Bone marrow (tissue), 2 donors: ENCODE measurements at regions not wholly inside any gene's neighbourhood (a gene's known extent, or its start where the extent isn't known, plus 50 kb on each side); places are given as distances from the start of the nearest gene placed in this dataset.

Experiments
- DNase-seq, 2 donors: peaks; one replicate each; lab custom pipeline; 2025; lab: John Stamatoyannopoulos, UW

DNA sequence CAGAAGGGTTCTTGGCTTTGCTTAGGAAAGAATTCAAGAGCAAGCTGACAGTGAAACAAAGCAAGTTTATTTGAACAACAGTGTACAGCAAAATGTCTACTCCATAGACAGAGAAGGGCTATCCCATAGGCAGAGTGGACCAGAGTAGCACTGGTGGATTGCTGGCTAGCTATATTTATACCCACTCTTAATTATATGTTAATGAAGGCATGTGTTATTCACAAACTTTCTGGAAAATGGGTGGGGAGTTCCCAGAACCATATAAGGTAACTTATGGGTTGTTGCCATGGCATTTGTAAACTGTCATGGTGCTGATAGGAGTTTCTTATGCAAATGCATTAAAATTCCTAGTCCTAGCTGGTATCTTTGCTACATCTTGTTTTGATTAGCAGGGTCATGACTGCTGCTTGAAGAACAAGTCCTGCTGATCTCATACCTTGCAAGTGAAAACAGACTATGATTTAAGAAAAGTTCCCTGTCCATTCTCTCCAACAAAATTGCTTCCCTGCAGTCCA lies 330.5 kb downstream of the BUD13 start:
- DNase-seq = no peak

DNA sequence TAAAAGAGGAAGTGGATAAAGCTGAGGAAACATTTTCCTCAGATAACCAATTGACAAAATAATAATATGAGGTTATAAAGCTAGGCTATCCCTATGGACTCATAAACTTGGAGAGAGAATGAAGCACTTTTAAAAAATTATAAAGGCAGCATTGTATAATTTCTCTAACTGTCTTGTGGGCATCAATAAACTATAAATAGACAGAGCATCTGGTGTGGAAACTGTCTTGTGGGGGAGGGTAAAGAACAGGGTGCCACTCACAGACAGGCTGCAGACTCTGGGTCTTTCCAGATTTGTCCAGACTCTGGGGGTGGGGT lies 333.5 kb downstream of the BUD13 start:
- no peak for DNase-seq

DNA sequence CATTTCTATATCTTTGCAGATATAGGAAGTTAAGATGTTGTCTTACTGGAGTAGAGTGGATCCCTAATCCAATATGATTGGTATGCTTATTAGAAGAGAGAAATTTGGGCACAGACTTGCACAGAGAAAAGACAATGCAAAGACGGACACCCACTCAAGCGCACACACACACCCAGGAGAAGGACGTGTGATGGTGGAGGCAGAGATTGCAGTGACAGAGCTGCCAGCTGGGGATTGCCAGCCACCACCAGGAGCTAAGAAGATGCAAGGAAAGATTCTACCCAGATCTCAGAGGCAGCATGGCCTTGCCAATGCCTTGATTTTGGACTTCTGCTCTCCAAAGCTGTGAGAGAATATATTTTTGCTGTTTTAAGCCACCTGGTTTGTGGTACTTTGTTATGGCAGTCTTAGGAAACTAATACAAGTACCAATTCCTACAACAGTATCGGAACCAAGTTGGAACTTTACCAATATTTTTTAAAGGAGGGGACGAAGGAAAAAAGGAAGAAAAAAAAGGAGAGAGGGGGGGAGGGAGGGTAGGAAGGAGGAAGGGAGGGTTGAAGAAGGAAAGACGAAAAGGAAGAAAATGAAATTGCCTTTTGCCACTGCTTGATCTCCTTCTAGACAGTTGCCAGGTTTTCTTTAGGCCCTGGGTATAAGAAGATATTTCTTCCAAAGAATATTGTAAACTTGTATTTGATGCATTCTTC lies 334.0 kb downstream of the BUD13 start:
- DNase-seq = no peak

DNA sequence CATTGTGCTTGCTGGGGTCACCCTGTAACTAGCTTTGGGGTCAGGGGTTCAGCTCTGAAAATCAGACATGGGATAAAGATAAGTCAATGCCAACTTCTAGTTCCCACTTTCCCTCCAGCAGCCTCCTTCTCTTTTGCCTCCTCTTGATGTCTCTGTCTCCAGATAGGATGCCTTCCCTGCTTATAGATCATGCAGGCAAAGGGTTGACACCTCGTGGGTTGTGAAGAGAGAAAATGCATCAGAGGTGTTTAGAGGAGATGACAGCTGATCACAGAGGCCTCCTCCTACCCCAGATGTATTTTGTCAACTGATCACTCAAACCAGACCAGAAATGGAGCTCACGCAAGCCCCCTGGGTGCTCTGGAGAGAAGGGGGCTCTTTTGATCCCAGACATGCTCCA lies 337.8 kb downstream of the BUD13 start:
- no peak for DNase-seq

DNA sequence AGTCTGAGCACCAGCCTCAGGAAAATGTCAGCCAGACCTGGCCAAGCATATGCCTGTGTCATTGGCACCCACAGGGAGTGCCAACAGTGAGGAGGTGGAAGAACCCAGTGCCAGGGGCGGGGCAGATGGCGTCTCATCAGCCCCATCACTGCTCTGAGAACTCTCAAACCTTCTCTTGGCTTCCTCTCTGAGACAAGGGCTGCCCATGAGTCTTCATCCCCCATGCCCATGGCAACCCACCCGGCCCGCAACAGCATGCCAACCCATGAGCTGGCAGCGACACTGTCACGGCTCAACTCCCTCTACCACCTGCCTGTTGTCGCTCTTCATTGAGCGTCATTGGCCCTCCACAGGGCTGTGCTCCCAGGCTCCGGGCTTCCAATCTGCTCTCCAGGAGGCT lies 340.5 kb downstream of the BUD13 start:
- no peak for DNase-seq

DNA sequence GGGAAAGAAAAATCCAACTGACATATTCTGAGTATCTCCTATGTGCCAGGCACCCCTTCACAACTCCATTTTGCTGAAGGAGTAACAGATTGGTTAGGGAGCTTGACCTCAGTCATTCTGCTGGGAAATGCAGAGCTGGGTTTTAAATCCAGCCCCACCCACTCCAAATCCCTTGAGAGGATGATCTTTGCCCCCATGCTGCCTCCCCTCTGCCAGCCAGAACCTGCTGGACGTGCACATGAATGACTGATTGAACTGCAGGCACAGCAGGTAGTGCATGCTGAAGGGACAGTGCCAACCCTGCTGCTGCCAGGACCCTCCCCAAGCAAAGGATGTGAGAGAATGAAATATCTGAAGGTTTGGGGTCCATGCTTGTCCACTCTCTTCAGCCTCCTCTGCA lies 340.9 kb downstream of the BUD13 start:
- DNase-seq = no peak

DNA sequence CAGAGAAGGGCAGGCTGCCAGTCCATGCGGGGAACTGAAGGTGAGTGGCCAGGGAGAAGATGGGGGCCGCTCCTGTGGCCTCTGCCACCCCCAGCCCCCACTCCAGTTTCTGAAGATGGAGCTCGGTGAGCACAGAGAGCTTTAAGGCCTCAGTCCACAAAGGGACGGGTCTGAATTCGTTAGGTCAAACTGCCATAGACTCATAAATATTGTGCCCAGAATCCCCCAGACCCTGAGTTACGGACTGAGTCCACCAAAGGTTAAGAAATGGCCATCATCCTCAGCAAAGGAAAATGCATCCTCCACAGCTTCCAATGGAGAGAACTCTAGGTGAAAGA lies 344.2 kb downstream of the BUD13 start:
- no peak for DNase-seq

DNA sequence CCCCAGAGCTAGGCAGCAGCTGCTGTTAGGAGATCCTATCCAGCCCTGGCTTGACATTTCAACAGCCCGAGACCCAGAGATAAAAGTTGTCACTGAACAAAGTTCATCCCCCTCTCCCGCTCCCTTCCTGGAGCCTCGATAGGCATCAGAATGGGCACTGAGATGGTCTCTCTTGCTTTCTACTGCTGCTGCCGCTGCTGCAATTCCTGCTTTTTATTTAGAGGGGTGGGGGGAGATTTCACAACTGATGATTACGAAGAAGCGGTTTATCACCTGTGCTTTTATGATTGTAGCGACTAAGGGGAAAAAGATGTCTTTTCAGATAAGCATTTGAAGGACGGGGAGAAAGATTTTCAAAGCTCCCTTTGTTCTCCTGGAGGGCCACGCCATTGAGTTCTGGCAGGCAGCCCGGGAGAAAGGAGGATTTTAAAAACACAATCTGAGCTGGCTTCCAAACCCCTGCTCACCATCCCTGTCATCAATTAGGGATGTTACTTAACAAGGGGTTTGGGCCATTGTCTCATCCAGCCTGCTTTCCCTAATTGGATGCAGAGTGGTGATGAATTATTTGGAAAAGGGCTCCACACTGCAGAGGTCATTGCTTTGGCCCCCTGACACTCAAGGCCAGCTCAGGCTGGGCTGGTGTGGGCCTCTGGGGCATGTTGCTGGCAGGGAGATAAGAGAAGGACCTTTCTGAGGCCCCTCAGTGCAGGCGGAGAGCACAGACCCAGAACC lies 344.7 kb downstream of the BUD13 start:
- no peak for DNase-seq

DNA sequence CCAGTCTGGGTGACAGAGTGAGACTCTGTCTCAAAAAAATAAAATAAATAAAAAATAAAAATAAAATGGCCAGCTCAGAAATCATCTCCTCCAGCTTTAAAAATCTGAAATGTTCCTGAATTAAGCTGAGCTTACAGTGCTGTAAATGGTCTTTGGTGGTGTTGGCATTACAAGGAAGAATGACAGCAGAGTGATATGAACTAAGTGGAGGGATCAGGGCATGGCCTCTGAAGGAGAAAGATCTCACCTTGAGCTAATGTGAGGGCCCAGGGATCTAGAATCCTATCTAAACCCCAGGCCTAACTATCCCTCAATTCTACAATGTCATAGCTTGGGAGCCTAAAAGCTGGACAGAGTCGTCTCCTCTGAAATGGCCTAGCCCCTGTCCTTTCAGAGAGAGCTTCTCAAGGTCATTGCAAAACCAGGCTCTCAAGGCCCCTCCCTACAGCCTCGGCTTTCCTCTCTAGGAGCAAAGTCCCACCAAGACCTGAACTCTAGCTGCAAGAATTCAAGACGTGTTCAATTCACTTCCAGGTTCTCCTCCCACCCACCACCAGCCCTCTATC lies 345.4 kb downstream of the BUD13 start:
- DNase-seq = no peak

DNA sequence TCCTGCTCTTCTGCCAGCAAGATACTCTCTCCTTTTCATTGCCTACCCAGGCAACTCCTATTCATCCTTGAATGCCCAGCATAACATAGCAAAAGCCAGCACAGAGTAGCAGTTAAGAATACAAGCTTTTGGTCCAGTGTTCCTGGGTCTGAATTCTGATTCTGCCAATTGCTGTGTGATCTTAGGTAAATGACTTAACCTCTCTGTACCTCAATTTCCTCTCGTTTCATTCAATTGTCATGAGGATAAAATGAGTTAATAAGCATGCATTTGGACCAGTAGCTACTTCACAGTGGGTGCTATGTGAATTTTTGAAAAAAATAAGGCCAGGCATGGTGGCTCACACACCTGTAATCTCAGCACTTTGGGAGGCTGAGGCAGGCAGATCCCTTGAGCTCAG lies 346.0 kb downstream of the BUD13 start:
- DNase-seq = no peak

DNA sequence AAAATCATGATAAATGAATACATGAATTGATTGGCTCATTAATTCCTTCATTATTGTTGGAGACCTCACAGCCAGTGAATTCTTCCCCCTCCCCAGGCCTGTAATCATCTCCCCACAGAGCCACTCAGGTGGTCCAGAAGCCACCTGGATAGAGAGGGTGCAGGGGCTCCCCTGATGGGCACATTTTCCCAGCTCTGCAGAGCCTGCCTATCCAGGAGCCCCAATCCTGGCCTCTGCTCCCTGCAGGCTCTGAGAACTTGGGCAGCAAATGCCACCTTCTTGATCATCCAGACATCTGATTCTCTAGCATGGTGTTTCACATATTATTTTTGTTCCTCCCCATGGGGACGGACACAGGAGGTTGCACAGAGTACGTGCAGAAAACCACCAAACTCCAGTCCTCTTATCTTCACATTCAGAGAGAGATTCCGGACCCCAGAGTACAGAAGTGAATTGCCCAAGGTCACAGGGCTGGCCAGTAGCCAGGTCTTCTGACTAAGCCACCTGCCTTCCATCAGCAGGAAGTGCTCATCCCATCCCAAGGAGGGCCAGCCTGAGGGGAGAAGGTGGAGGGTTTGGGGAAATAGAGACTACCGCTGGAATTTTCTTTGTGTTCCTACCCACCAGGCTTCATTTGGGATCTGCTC lies 348.0 kb downstream of the BUD13 start:
- no peak for DNase-seq

DNA sequence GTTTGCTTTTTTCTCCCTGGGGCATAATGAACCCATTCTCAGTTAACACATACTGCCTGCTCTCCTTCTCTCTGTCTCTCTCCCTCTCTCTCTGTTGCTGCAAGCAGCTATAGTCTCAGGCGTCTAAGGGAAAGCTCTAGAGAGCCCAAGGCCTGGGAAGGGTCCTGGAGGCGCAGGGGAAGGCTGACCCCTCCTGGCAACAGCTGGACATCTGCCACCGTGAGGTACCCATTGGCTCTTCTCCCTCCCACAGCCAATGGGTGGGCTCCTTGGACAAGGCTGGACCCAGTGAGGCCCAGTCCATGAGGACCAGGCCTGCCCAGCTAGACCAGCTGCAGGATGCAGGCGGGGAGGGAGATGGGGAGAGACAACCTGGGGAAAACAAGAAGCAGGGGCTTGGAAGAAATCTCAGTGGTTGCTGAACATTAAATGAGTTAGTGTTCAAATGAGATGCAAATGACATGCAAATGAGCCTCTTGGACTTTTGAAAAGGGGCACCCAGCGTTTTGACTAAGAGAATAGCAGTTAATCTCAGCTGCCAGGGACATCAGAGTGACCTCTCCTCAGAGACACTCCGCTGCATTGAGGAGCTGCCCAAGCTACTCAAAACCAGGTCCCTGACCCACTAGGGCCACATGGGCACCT lies 349.7 kb downstream of the BUD13 start:
- no peak for DNase-seq

DNA sequence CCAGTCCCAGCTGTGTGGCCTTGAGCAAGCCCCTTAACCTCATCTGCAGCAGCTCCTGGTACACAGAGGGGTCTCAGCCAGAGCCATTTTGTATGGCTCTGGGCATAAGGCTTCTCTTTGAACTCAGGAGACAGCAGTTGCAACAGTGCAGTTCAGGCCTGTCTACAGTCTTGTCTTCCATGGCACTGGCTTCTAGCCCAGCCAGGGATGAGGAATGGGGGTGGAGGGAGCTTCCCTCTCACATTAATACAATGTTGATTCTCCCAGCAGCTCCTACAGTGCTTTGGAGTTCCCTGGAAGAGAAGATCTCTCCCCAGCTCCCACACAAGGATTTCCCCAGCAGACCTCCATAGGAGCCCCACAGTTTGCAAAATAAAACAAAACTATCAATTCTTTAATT lies 350.2 kb downstream of the BUD13 start:
- no peak for DNase-seq

DNA sequence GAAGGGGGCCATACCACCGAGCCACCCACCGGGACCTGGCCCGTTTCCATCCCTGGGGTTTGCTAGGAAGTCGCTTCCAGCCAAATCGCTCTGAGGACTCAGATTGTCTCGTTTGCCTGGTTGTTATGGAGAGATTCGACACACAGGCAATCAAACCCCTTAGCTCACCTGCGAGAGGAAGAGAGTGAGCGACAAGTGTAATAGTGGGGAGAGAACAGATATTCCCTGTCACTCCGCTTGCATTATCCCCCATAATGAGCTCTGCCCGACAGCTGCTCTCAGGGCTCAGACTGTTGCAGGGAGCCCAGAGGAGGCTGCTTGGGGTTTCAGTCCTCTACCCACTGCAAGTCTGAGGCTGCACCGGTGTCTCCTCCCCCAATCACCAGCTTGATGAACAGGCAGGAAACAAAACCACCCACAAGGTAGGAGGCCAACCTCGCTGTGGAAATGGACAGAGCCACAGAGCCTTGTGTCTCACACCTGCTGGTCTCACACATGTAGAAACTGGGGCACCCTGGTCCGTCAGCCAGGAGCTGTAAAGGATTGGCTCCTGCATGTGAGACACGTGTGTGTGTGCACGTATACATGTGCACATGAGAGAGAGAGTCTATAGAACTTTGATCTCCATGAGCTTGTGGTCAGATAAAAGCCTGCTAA lies 351.1 kb downstream of the BUD13 start:
- DNase-seq = no peak

DNA sequence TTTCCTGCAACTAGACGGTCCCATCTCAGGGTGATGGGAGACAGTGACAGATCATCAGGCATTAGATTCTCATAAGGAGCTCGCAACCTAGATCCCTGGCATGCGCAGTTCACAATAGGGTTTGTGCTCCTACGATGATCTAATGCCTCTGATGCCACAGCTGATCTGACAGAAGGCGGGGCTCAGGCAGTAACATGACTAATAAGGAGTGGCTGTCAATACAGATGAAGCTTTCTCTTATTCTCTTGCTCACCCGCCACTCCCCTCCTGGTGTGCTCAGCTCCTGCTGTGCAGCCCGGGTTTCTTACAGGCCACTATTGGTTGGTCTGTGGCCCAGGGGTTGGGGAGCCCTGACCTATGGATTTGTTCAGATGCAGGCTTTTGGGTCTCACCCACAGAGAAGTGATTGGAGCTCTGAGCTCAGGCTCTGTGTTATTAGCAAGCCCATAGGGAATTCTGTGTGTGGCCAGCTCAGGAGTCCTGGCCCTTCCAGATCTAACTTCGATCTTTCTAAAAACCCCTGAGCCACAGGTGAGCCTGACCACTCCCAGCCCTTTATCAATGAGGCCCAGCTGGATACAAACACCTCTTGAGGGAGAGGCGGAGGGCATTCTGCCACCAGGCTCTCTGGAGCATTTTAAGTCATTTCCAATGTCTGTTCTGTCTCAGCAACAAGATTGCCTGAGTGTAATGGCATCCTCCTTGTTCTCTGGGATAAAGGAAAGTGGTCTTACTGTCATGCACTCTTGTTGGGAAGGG lies 351.8 kb downstream of the BUD13 start:
- no peak for DNase-seq

DNA sequence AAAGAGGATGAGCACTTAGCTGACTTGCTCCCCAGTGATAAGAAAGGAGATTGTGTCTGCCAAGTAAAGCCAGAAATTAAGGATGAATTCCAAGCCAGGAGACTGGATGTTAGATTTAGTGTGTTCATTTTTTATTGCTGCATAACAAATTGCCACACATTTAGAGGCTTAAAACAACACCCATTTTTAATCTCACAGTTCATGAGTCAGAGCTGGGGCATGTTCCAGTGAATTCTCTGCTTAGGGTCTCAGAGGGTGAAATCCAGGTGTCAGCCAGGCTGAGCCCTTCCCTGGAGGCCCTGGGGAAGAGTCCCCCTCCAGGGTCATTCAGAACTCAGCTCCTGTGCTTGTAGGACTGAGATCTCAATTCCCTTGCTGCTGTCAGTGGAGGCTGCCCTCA lies 352.8 kb downstream of the BUD13 start:
- DNase-seq = no peak

DNA sequence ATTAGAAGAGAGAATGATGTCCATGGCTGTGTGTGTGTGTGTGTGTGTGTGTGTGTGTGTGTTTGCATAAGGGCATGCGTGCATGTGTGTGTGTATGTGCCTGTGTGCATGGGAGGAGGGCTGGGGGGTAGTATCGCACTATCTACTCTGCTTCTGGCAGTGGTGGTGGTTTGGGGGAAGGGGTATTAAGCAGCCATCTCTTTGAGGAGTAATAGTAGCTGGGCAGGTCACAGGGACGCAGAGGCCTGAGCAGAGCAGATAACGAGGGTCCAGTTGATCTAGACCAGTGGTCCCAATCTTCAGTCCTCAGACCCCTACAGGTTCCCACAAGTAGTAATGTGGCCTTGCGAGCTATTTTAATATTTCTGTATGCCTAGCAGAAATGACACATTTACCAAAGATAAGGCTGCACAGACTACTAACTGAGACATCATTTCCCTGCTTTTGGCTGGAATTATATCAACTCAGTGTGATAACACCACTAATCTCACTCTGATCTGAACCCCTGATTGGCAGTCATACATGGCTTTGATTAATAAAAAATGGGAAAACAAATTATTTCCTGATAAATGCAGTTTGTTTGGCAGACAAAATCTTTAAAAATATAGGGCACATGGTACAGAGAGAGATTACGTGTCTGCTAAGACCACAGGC lies 354.3 kb downstream of the BUD13 start:
- no peak for DNase-seq

DNA sequence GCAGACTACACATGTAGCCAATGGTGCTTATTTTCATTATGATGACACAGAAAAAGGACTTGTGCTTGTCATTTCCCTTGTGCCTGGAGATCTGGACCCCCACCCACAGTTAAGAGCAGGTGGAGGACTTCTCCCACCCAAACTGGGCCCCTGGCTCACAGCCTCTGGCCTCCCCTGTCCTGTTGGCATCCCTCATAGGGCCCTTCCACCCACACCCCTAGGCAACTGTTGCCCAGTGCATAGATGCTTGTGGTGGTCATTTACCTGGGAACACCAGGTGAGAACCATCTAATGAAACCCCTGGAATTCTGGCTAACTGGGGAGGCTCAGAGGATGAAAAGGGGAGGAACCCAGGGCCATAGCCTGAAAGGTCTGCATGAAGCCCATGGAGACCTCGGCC lies 355.9 kb downstream of the BUD13 start:
- DNase-seq = no peak

DNA sequence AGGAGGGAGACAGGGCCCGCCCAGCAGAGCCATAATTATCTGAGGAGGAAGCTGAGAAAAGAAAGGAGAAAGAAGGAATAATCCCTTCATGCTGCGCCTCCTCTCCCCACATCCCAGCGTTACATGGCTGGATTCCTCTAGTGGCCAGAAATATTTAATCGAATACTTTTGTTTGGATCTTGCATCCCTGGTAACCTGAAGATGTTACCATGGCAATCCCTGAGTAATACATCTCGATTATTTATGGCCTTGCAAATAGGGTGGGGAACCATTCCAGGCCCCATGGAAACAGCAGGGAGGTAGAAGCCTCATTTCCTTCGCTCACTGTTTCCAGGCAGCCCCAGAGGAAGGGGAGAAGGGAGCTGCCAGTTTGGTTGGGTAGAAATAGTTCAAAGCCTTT lies 357.7 kb downstream of the BUD13 start:
- no peak for DNase-seq

DNA sequence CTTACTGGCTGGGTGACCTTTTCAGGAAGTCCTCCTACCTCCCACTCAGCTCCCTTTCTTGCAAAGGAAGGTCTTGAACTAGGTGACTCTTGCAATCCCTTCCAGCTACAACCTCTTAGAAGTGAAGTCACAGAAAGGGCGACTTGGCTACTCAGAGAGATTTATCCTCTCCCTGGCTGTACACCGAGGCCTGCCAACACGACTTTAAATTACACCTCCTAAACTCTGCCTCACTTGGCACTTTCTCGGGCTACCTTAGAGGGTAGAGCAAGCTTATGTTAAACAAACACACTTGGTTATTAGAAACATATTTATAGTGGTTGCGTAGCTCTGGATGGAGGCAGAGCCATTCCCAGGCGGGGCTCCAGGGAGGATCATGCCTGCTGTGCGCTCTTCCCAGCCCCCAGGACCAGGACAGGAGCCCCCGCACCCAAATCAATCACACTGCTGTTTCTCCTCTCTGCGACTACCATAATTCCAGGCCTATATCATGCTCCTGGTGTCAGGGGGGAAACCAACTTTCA lies 358.4 kb downstream of the BUD13 start:
- no peak for DNase-seq
